Panc1 (cell line): ENCODE measurements at regions not wholly inside any gene's neighbourhood (a gene's known extent, or its start where the extent isn't known, plus 50 kb on each side); places are given as distances from the start of the nearest gene placed in this dataset.

ENCODE experiments used
- CTCF ChIP-seq: fragments of 450-650 bp; IDR thresholded peaks from 2 replicates; pipeline ENCODE4 v1.5.1; 2017; ENCODE audit warnings: mild to moderate bottlenecking
- POLR2AphosphoS5 ChIP-seq: IDR thresholded peaks from 2 replicates; pipeline ENCODE4 v1.6.1; 2012; ENCODE audit warnings: mild to moderate bottlenecking, low read depth, low read length, moderate library complexity
- REST ChIP-seq, 2 experiments: IDR thresholded peaks; 2 replicates each; pipeline ENCODE4 v1.6.1; 2011 to 2012; ENCODE audit warnings: low read depth in 2 of 2, control low read depth in 1 of 2, low read length in 1 of 2, mild to moderate bottlenecking in 1 of 2, moderate library complexity in 1 of 2; ENCODE audit not compliant: insufficient read depth in 1 of 2
- SIN3A ChIP-seq: IDR thresholded peaks from 2 replicates; pipeline ENCODE4 v1.6.1; 2012; ENCODE audit warnings: low read depth, mild to moderate bottlenecking, low read length, moderate library complexity, borderline replicate concordance; ENCODE audit not compliant: insufficient read depth
- TCF7L2 ChIP-seq: IDR thresholded peaks from 2 replicates; pipeline ENCODE4 v1.6.1; 2011; ENCODE audit warnings: mild to moderate bottlenecking, low read depth, low read length, inconsistent platforms

- no peak for TF ChIP-seq CTCF
- no peak for TF ChIP-seq POLR2AphosphoS5
- no peak for TF ChIP-seq REST (IDR thresholded peaks at IDR 0.05; ENCODE audit: insufficient read depth in 1 of 2, low read depth in 2 of 2, low read length in 1 of 2)
- no peak for TF ChIP-seq TCF7L2
- no peak for TF ChIP-seq SIN3A
Measured at GRCh38 chr20:17068084-17068711, 158.6 kb upstream of the PCSK2 start.
